Colonic mucosa (tissue), 4 donors: ENCODE measurements at regions not wholly inside any gene's neighbourhood (a gene's known extent, or its start where the extent isn't known, plus 50 kb on each side); places are given as distances from the start of the nearest gene placed in this dataset.

Experiments
- DNase-seq: peaks from one replicate; pipeline ENCODE4 v3.0.0-alpha.2; 2020
- H3K27ac ChIP-seq: fragments of 200-600 bp; one replicate; pipeline ENCODE4 v1.8.0; 2021
- H3K27me3 ChIP-seq: fragments of 200-600 bp; one replicate; pipeline ENCODE4 v1.8.0; 2021
- H3K36me3 ChIP-seq: fragments of 200-600 bp; one replicate; pipeline ENCODE4 v1.8.0; 2021
- H3K4me1 ChIP-seq: fragments of 200-600 bp; one replicate; pipeline ENCODE4 v1.8.0; 2021; ENCODE audit warnings: mild to moderate bottlenecking
- H3K4me3 ChIP-seq: fragments of 200-600 bp; one replicate; pipeline ENCODE4 v1.8.0; 2021
- H3K9ac ChIP-seq, 2 donors: one replicate each; pipeline ENCODE4 v1.7.0; 2013; ENCODE audit warnings: control low read depth in 2 of 2, low read depth in 2 of 2, low read length in 2 of 2
- H3K9me3 ChIP-seq: fragments of 200-600 bp; one replicate; pipeline ENCODE4 v1.8.0; 2021
- intact Hi-C: fragments of 100-400 bp; cut with DNase I; formaldehyde crosslinking; loops from one replicate; pipeline ENCODE4 v1.14.1; 2022
- TF ChIP-seq, protein P1 (sequence below): fragments of 200-600 bp; IDR thresholded peaks from one replicate; pipeline ENCODE4 v1.8.0; 2022; ENCODE audit warnings: antibody characterized with exemption, mild to moderate bottlenecking
- donor health status: healthy.
- donor health status: DM: no; HTN: no; CAD: no.
- donor health status: DM: no; HTN: no; CAD: no.

DNA sequence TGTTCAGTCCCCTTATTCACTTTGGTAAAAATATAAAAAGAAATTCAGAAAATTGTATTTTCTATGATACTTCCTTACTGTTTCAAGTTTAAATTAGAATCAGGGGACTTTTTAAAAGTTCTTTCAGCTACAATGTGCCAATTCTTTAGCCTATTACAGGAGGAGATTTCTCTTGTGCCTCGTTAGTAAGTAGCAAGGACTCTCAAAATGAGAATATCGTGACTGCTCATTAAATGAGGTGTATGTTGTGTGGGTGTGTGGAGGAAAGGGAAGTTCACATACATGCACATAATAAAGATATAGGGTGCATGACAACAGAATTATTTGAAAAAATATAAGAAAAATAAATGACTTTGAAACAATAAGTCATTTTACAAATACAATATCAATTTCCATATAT is 190.5 kb downstream of the DTHD1 start:
- Histone ChIP-seq H3K9ac (no peak overlapping the region), H3K9me3 (no peaks in the 10 kb centered on the region), H3K4me1 (no peaks in the 10 kb centered on the region), H3K27ac (no peak overlapping the region), H3K27me3 (no peaks in the 10 kb centered on the region), H3K4me3 (no peak overlapping the region), H3K36me3 (no peaks in the 10 kb centered on the region)
- no peak for DNase-seq
- TF ChIP-seq, protein P1, sequence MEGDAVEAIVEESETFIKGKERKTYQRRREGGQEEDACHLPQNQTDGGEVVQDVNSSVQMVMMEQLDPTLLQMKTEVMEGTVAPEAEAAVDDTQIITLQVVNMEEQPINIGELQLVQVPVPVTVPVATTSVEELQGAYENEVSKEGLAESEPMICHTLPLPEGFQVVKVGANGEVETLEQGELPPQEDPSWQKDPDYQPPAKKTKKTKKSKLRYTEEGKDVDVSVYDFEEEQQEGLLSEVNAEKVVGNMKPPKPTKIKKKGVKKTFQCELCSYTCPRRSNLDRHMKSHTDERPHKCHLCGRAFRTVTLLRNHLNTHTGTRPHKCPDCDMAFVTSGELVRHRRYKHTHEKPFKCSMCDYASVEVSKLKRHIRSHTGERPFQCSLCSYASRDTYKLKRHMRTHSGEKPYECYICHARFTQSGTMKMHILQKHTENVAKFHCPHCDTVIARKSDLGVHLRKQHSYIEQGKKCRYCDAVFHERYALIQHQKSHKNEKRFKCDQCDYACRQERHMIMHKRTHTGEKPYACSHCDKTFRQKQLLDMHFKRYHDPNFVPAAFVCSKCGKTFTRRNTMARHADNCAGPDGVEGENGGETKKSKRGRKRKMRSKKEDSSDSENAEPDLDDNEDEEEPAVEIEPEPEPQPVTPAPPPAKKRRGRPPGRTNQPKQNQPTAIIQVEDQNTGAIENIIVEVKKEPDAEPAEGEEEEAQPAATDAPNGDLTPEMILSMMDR = no peak
- intact Hi-C loops = no loop called here

DNA sequence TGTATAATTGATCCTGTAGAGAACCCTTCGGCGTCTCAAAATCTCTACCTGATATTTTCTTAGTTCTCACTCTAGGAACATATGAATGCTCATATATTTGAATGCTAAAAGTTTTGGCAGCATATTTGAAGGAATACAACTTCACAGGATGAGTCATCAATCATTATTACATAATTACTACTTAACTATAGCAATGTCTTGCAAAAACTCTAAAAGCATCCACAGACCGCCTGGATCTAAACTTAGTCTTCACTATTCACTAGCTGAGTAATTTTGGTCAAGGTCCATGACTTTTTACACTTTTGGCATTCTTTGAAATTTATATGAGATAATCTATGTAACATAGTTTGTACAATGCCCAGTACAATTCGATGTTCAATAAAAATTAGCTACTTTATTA is 194.7 kb downstream of the DTHD1 start:
- H3K9me3 ChIP-seq = no peaks in the 10 kb centered on the region
- no peak overlapping the region for H3K27ac ChIP-seq
- TF ChIP-seq, protein P1 = no peak
- no peaks in the 10 kb centered on the region for H3K4me1 ChIP-seq
- no peak for DNase-seq
- no peaks in the 10 kb centered on the region for H3K27me3 ChIP-seq
- no peak overlapping the region for H3K9ac ChIP-seq
- intact Hi-C loops = no loop called here
- no peaks in the 10 kb centered on the region for H3K36me3 ChIP-seq
- no peak overlapping the region for H3K4me3 ChIP-seq

DNA sequence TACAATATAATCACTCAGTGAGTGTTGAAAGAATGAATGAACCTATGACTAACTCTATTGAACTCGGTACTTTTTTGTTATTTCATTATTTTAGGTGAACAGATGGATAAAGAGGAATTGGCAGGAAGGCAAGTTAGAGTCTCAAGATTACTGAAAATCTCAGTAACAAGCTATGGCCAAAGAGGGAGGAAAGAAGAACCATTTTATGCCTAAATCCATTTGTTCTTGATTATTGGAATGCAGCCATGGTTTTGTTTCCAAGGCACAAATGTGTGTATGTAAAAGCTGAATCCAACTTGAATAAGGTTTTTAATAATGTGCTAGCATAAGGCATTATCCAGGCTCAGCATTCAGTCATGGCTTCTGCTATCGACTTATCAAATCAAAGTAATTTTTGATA is 196.4 kb downstream of the DTHD1 start:
- no peak for DNase-seq

DNA sequence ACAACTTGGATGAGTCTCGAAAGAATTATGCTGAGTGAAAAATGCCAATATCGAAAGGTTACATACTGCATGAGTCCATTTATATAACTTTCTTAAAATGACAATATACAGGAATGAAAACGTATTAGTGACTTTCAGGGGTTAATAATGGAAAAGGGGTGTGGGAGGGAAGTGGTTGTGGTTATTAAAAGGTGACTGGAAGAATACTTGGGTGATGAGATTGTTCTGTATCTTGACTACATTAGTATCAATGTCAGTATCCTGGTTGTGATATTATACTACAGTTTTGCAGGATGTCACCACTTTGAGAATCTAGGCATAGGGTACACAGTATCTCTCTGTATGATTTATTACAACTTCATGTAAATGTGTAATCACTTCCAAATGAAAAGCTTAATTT is 204.5 kb downstream of the DTHD1 start:
- Histone ChIP-seq H3K27ac (no peak overlapping the region), H3K27me3 (no peaks in the 10 kb centered on the region), H3K9ac (no peak overlapping the region), H3K36me3 (no peaks in the 10 kb centered on the region), H3K4me1 (no peaks in the 10 kb centered on the region), H3K4me3 (no peak overlapping the region), H3K9me3 (no peaks in the 10 kb centered on the region)
- intact Hi-C loops = no loop called here
- no peak for DNase-seq
- TF ChIP-seq, protein P1 = no peak

More for the DNA sequence above, 196.4 kb downstream of the DTHD1 start:
- no peak overlapping the region for H3K9ac ChIP-seq
- intact Hi-C loops = no loop called here
- no peak overlapping the region for H3K4me3 ChIP-seq
- TF ChIP-seq, protein P1 = no peak
- H3K27ac ChIP-seq = no peak overlapping the region
- no peaks in the 10 kb centered on the region for H3K27me3 ChIP-seq
- no peaks in the 10 kb centered on the region for H3K4me1 ChIP-seq
- H3K9me3 ChIP-seq = no peaks in the 10 kb centered on the region
- H3K36me3 ChIP-seq = no peaks in the 10 kb centered on the region

DNA sequence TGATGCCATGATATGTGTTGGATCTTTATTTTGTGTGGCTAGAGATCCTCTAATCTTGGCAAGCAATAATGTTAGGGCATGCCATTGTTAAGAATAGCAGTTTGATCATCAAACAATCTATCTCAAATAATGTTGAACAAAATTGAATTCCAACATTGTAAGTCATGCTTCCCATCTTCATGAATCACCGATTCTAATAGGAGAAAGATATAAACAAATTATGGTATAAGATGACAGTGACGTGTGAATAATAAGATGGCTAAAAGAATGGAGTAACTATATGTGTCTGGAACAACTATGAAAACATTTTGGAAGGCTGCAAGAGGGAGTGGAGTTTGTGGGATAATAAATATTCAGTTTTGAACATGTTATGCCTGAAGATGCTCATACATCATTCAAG is 208.4 kb downstream of the DTHD1 start:
- TF ChIP-seq, protein P1 = no peak
- no peak overlapping the region for H3K9ac ChIP-seq
- no peaks in the 10 kb centered on the region for H3K4me1 ChIP-seq
- no peaks in the 10 kb centered on the region for H3K27me3 ChIP-seq
- no peak overlapping the region for H3K4me3 ChIP-seq
- intact Hi-C loops = no loop called here
- H3K9me3 ChIP-seq = no peaks in the 10 kb centered on the region
- no peak overlapping the region for H3K27ac ChIP-seq
- H3K36me3 ChIP-seq = no peaks in the 10 kb centered on the region
- no peak for DNase-seq

DNA sequence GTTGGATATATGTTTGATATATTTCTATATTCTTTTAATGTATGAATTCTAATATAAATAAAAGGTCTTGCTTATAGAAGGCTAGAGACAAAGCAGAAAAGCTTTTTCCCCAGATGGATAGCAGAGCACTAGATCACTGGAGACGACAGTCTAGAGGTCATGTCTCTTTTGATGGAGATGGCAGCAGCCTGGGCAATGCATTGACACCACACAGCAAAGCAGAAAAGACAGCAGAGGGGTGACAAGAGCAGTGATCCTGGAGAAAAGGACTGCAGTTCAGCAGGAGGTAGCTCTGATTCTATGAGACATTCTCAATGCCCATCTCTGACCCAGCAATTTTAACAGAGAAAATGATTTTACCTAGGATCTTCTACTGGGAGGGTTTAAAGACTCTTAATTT is 210.6 kb downstream of the DTHD1 start:
- Histone ChIP-seq H3K4me1 (no peaks in the 10 kb centered on the region), H3K27ac (no peak overlapping the region), H3K9ac (no peak overlapping the region), H3K36me3 (no peaks in the 10 kb centered on the region), H3K9me3 (no peaks in the 10 kb centered on the region), H3K4me3 (no peak overlapping the region), H3K27me3 (no peaks in the 10 kb centered on the region)
- intact Hi-C loops = no loop called here
- no peak for DNase-seq
- TF ChIP-seq, protein P1 = no peak
